ENCODE measurements at regions not wholly inside any gene's neighbourhood (a gene's known extent, or its start where the extent isn't known, plus 50 kb on each side); places are given as distances from the start of the nearest gene placed in this dataset.

DNA sequence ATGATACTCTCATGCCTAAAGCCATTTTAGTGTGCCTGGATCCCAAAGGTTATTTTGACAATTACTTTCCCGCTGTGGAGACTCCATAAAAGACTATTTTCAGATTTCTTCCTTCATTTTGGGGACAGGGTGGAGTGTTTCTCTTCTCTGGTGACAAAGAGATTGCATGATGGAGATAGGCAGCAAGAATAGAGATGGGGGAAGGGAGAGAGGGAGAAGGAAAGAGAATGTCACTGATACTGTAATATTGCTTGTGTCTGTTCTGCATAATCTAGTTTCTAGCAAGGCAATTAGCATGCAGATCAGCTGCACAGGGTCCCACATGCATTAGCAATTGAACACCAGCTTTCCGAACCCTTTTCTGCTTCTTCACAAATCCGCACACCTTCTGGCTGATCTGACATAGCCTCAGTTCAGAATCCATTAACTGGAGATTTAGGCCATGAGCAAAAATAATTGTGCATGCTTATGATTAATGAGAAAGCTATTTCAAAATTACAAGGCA is 222.4 kb downstream of the OXSM start:
- TF ChIP-seq, protein P1, sequence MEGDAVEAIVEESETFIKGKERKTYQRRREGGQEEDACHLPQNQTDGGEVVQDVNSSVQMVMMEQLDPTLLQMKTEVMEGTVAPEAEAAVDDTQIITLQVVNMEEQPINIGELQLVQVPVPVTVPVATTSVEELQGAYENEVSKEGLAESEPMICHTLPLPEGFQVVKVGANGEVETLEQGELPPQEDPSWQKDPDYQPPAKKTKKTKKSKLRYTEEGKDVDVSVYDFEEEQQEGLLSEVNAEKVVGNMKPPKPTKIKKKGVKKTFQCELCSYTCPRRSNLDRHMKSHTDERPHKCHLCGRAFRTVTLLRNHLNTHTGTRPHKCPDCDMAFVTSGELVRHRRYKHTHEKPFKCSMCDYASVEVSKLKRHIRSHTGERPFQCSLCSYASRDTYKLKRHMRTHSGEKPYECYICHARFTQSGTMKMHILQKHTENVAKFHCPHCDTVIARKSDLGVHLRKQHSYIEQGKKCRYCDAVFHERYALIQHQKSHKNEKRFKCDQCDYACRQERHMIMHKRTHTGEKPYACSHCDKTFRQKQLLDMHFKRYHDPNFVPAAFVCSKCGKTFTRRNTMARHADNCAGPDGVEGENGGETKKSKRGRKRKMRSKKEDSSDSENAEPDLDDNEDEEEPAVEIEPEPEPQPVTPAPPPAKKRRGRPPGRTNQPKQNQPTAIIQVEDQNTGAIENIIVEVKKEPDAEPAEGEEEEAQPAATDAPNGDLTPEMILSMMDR (IDR thresholded peaks at IDR 0.05) = no peak
- TF ChIP-seq POLR2A (IDR thresholded peaks at IDR 0.05) = no peak
